Muscle of leg (tissue), 3 donors: ENCODE measurements at regions not wholly inside any gene's neighbourhood (a gene's known extent, or its start where the extent isn't known, plus 50 kb on each side); places are given as distances from the start of the nearest gene placed in this dataset.

Experiments used
- DNase-seq: peaks from one replicate; pipeline ENCODE4 v3.0.0; 2013
- H3K27ac ChIP-seq: one replicate; pipeline ENCODE4 v1.5.1; 2013; ENCODE audit warnings: mild to moderate bottlenecking, low read length, control low read depth
- H3K27me3 ChIP-seq: one replicate; pipeline ENCODE4 v1.6.1; 2013; ENCODE audit warnings: low read length; ENCODE audit not compliant: control insufficient read depth, insufficient read depth
- H3K36me3 ChIP-seq: one replicate; pipeline ENCODE4 v1.6.1; 2013; ENCODE audit warnings: low read length; ENCODE audit not compliant: control insufficient read depth, insufficient read depth
- H3K4me1 ChIP-seq: one replicate; pipeline ENCODE4 v1.6.1; 2013; ENCODE audit warnings: low read length; ENCODE audit not compliant: control insufficient read depth, insufficient read depth
- H3K4me3 ChIP-seq: one replicate; pipeline ENCODE4 v1.5.1; 2013; ENCODE audit warnings: low read length, control low read depth
- H3K9me3 ChIP-seq: replicated peaks from 2 replicates; pipeline ENCODE4 v1.6.1; 2013; ENCODE audit warnings: low read depth, low read length; ENCODE audit not compliant: control insufficient read depth
- WGBS: methylation state at CpG from one replicate; pipeline ENCODE4 v1.1.5; 2013; ENCODE audit warnings: missing lambda C conversion rate; ENCODE audit not compliant: insufficient coverage; 5-methylcytosine and 5-hydroxymethylcytosine counted together

GRCh38 chr18:61967252-61967891, 74.6 kb upstream of the RNF152 start:
- H3K4me1 ChIP-seq, result no peaks in the 10 kb centered on the region
- no peaks in the 10 kb centered on the region for H3K36me3 ChIP-seq
- H3K27me3 ChIP-seq, result no peaks in the 10 kb centered on the region
- no peaks in the 10 kb centered on the region for H3K9me3 ChIP-seq
- no peak overlapping the region for H3K4me3 ChIP-seq
- WGBS, result 89% methylated on average over 5 of the region's 9 CpGs
- H3K27ac ChIP-seq, result no peak overlapping the region
- DNase-seq, result no peak

DNA sequence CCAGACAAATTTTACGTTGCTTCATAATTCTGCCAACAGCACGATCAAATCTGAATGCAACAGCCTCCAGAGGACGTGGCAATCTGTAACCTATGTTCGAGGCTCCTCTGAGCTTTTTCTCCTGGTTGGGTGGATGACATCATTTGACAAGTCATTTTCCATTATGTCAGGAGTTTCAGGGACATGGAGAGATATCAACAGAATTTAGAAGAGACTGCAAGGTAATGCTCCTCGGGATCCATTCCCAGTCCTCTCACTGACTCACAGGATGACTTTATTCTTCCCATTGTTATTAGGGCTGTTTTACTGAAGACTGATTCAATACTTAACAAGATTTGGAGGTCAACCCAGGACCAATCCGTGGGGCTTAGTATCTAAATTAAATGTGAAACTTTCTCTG, 72.5 kb upstream of the RNF152 start:
- Histone ChIP-seq H3K27me3 (no peaks in the 10 kb centered on the region), H3K9me3 (no peaks in the 10 kb centered on the region), H3K4me1 (no peaks in the 10 kb centered on the region), H3K36me3 (no peaks in the 10 kb centered on the region), H3K27ac (no peak overlapping the region), H3K4me3 (no peak overlapping the region)
- WGBS, result 58% methylated on average over 2 of the region's 6 CpGs
- DNase-seq, result peak; percentile 52

DNA sequence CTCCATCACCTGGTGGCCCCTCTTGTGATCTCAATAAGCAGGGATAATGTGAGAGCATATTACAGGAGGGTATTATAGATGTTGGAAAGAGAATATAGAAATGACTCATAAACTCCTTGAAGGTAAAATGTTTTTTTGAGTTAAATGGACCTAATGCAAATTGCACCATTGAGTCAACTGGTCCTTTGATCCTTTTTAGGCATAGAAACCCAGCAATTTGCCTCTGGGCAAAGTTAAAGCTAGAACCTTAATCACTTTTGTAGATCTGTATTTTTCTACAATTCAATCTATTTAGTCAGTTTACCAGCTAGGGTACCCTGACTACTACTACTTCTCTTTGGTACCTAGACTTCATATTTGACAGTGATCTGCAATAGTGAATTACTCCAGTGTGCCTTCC, 71.8 kb upstream of the RNF152 start:
- Histone ChIP-seq H3K9me3 (no peaks in the 10 kb centered on the region), H3K4me1 (no peaks in the 10 kb centered on the region), H3K27me3 (no peaks in the 10 kb centered on the region), H3K27ac (no peak overlapping the region), H3K36me3 (no peaks in the 10 kb centered on the region), H3K4me3 (no peak overlapping the region)
- DNase-seq, result no peak

- Histone ChIP-seq H3K9me3 (no peaks in the 10 kb centered on the region), H3K36me3 (no peaks in the 10 kb centered on the region), H3K4me3 (no peak overlapping the region), H3K27me3 (no peaks in the 10 kb centered on the region), H3K4me1 (no peaks in the 10 kb centered on the region), H3K27ac (no peak overlapping the region)
- WGBS, result no CpG with 5 or more reads among the region's 1 CpG
- peak; percentile 69 for DNase-seq
Observed at GRCh38 chr18:61963705-61964104, 70.9 kb upstream of the RNF152 start.

DNA sequence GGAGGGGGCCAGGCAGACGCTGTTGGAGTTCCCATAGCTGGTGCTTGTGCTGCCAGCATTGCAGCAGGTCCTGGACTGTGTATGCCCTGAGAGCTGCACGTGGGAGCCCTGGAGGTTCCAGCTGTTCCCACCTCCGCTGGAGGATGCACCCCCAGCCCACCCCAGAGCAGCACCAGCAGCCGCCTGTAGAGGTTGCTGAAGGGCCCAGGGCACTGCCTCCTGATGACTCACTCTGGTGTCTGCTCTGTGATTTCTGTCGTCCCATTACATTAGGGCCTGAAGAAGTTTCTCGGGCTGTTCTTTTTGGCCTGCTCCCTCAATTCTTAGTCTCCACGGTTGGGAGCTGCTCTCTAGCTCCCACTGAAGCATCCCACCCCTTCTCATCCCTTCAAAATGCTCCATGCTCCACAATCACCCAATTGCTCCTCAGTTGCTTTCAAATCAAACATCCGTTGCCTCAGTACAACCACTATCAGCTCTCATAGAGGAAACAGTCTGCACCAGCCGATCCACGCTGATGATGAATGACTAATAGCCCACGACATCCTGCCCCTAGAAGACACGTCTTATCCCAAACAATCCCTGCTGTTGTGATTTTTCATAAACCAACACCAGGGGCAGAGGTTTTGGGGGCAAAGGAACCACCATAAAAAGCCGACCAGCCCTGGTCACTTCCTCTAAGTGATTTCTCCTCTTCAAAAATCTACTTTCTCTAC, 65.2 kb upstream of the RNF152 start:
- Histone ChIP-seq H3K27me3 (no peaks in the 10 kb centered on the region), H3K4me1 (no peaks in the 10 kb centered on the region), H3K27ac (no peak overlapping the region), H3K36me3 (no peaks in the 10 kb centered on the region), H3K4me3 (no peak overlapping the region), H3K9me3 (no peaks in the 10 kb centered on the region)
- DNase-seq, result no peak
- 92% methylated on average over 11 of the region's 13 CpGs for WGBS

DNA sequence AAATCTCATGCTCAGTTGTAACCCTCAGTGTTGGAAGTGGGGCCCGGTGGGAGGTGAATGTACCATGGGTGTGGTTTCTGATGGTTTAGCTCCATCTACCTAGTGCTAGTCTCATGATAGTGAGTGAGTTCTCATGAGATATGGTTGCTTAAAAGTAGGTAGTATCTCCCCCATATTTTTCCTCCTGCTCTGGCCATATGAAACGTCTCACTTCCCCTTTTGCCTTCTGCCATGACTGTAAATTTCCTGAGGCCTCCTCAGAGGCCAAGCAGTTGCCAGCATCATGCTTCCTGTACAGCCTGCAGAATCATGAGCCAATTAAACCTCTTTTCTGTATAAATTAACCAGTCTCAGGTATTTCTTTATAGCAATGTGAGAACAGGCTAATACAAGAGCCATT, 62.8 kb upstream of the RNF152 start:
- no peaks in the 10 kb centered on the region for H3K27me3 ChIP-seq
- H3K4me3 ChIP-seq, result no peak overlapping the region
- H3K9me3 ChIP-seq, result no peaks in the 10 kb centered on the region
- H3K27ac ChIP-seq, result no peak overlapping the region
- no peak for DNase-seq
- no peaks in the 10 kb centered on the region for H3K36me3 ChIP-seq
- no CpG with 5 or more reads among the region's 2 CpGs for WGBS
- no peaks in the 10 kb centered on the region for H3K4me1 ChIP-seq

- no peaks in the 10 kb centered on the region for H3K9me3 ChIP-seq
- H3K4me1 ChIP-seq, result no peaks in the 10 kb centered on the region
- no peaks in the 10 kb centered on the region for H3K36me3 ChIP-seq
- 90% methylated on average over 4 of the region's 5 CpGs for WGBS
- no peak for DNase-seq
- no peak overlapping the region for H3K27ac ChIP-seq
- H3K27me3 ChIP-seq, result no peaks in the 10 kb centered on the region
- H3K4me3 ChIP-seq, result no peak overlapping the region
Observed at GRCh38 chr18:61954096-61954746, 61.4 kb upstream of the RNF152 start.

- no peaks in the 10 kb centered on the region for H3K27me3 ChIP-seq
- H3K4me1 ChIP-seq, result peaks cover 4% of the 10 kb centered on the region
- 67% methylated on average over 2 of the region's 5 CpGs for WGBS
- no peak for DNase-seq
- H3K9me3 ChIP-seq, result no peaks in the 10 kb centered on the region
- H3K27ac ChIP-seq, result no peak overlapping the region
- H3K4me3 ChIP-seq, result no peak overlapping the region
- H3K36me3 ChIP-seq, result no peaks in the 10 kb centered on the region
Observed at GRCh38 chr18:61953641-61954040, 60.8 kb upstream of the RNF152 start.

DNA sequence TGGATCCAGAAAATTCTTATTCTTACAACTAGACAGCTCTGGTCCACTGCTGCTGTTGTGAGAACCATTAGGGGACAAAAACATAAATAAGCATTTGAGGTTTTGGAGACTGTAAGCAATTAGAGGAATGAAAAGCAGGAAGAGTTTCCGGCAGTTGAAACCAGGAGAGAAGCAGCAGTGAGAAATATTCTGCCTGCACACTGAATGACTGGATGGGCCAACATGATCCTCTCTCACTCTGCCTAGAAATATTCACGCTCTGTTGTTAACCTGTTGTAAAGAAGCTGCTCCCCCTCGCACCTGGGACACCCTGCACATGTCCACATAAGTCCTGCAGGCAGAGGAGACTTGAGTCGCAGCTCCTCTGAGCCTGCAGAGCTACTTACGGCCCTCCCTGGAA, 60.4 kb upstream of the RNF152 start:
- WGBS, result 41% methylated on average over 3 of the region's 5 CpGs
- Histone ChIP-seq H3K4me3 (no peak overlapping the region), H3K4me1 (peaks cover 8% of the 10 kb centered on the region), H3K27me3 (no peaks in the 10 kb centered on the region), H3K27ac (no peak overlapping the region), H3K36me3 (no peaks in the 10 kb centered on the region), H3K9me3 (no peaks in the 10 kb centered on the region)
- DNase-seq, result no peak

DNA sequence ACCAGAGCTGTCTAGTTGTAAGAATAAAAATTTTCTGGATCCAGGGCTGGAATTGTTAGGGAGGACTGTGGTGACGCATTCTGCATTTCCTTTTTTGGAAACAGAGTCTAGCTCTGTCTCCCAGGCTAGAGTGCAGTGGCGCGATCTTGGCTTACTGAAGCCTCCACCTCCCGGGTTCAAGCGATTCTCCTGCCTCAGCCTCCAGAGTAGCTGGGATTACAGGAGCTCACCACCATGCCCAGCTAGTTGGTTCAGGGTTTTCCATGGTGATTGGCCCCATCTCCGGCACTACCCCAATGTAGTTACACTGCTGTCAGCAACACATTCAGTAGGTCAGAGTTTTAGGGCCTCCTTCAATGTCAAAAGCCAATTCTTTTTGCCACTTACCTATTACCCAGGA, 58.6 kb upstream of the RNF152 start:
- WGBS, result 97% methylated on average over 6 of the region's 6 CpGs
- DNase-seq, result no peak
- H3K27ac ChIP-seq, result no peak overlapping the region
- H3K36me3 ChIP-seq, result no peaks in the 10 kb centered on the region
- H3K9me3 ChIP-seq, result no peaks in the 10 kb centered on the region
- no peaks in the 10 kb centered on the region for H3K27me3 ChIP-seq
- H3K4me3 ChIP-seq, result no peak overlapping the region
- peaks cover 12% of the 10 kb centered on the region for H3K4me1 ChIP-seq
